PC-3 (cell line): ENCODE measurements at regions not wholly inside any gene's neighbourhood (a gene's known extent, or its start where the extent isn't known, plus 50 kb on each side); places are given as distances from the start of the nearest gene placed in this dataset.
"Not testable (repeated sequence)": the region's sequence is repeated elsewhere in the genome, so short reads cannot be mapped to it uniquely, and the experiment has no call there.

ENCODE experiments used
- ATAC-seq: fragments of 200-7000 bp; cut with Tn5 transposase; 2 replicates; pipeline ENCODE4 v1.9.1; 2020; ENCODE audit warnings: mild to moderate bottlenecking, moderate library complexity
- BruUV-seq: library from RNA; stranded (reverse); fragments of 400-500 nt; replicated peaks from 2 replicates; lab custom pipeline; 2021; lab: Mats Ljungman, UMichigan
- CTCF ChIA-PET: fragments of 300-600 bp; sonication (Branson Sonifier 250); formaldehyde crosslinking; loops from one replicate; lab custom pipeline; 2022; ENCODE audit warnings: antibody characterized with exemption; lab: Charles Lee
- POLR2A ChIA-PET: fragments of 300-600 bp; sonication (Branson Sonifier 250); formaldehyde crosslinking; loops from one replicate; lab custom pipeline; 2022; ENCODE audit warnings: antibody characterized with exemption; ENCODE audit not compliant: unreplicated experiment; lab: Charles Lee
- DNase-seq: peaks from one replicate; pipeline ENCODE4 v3.0.0-alpha.2; 2015
- H2AFZ ChIP-seq: fragments of 300-600 bp; sonication (generic); 2 replicates; pipeline ENCODE4 v1.6.0; 2016; ENCODE audit warnings: antibody characterized with exemption, low read length
- H3F3A ChIP-seq: fragments of 300-600 bp; sonication (generic); one replicate; pipeline ENCODE4 v1.6.0; 2017; ENCODE audit warnings: antibody characterized with exemption, low read length, control low read depth, mild to moderate bottlenecking; ENCODE audit not compliant: unreplicated experiment
- H3K27ac ChIP-seq: fragments of 300-600 bp; sonication (generic); 2 replicates; pipeline ENCODE4 v1.5.1; 2016; ENCODE audit warnings: mild to moderate bottlenecking, low read length
- H3K27me3 ChIP-seq: fragments of 300-600 bp; sonication (generic); 2 replicates; pipeline ENCODE4 v1.6.1; 2016; ENCODE audit warnings: low read length, mixed read lengths
- H3K36me3 ChIP-seq: fragments of 300-600 bp; sonication (generic); 2 replicates; pipeline ENCODE4 v1.6.1; 2016; ENCODE audit warnings: low read depth, mixed run types, low read length, mixed read lengths
- H3K4me1 ChIP-seq: fragments of 300-600 bp; sonication (generic); 2 replicates; pipeline ENCODE4 v1.5.1; 2016; ENCODE audit warnings: low read length; ENCODE audit not compliant: insufficient read depth
- H3K4me2 ChIP-seq: fragments of 300-600 bp; sonication (generic); 2 replicates; pipeline ENCODE4 v1.6.0; 2016; ENCODE audit warnings: low read length
- H3K4me3 ChIP-seq: fragments of 300-600 bp; sonication (generic); 2 replicates; pipeline ENCODE4 v1.5.1; 2016; ENCODE audit warnings: mild to moderate bottlenecking, low read length, mixed read lengths
- H3K79me2 ChIP-seq: fragments of 300-600 bp; sonication (generic); 2 replicates; pipeline ENCODE4 v1.6.1; 2017; ENCODE audit warnings: low read length, mixed read lengths
- H3K9ac ChIP-seq: fragments of 300-600 bp; sonication (generic); 2 replicates; pipeline ENCODE4 v1.6.0; 2016; ENCODE audit warnings: mild to moderate bottlenecking, low read length
- H3K9me2 ChIP-seq: fragments of 300-600 bp; sonication (generic); replicated peaks from 2 replicates; pipeline ENCODE4 v1.6.1; 2016; ENCODE audit warnings: mixed run types, low read length, mixed read lengths
- H3K9me3 ChIP-seq: fragments of 300-600 bp; sonication (generic); 2 replicates; pipeline ENCODE4 v1.6.1; 2016; ENCODE audit warnings: low read length, mixed read lengths
- H4K20me1 ChIP-seq: fragments of 300-600 bp; sonication (generic); 2 replicates; pipeline ENCODE4 v1.6.1; 2016; ENCODE audit warnings: low read length, mixed read lengths
- EZH2 ChIP-seq: fragments of 300-600 bp; sonication (generic); IDR thresholded peaks from one replicate; pipeline ENCODE4 v1.6.1; 2017; ENCODE audit warnings: antibody characterized with exemption, mild to moderate bottlenecking, low read length; ENCODE audit not compliant: unreplicated experiment
- EZH2phosphoT487 ChIP-seq: fragments of 300-600 bp; sonication (generic); IDR thresholded peaks from 2 replicates; pipeline ENCODE4 v1.6.1; 2018; ENCODE audit warnings: mild to moderate bottlenecking, antibody characterized with exemption, low read length, borderline replicate concordance
- intact Hi-C: fragments of 100-400 bp; cut with micrococcal nuclease; formaldehyde crosslinking; loops from 2 replicates; pipeline ENCODE4 v1.9.0; 2023
- TF ChIP-seq, protein P1 (sequence below): fragments of 300-600 bp; sonication (generic); conservative IDR thresholded peaks from 2 replicates; pipeline ENCODE4 v1.5.1; 2017; ENCODE audit warnings: antibody characterized with exemption, low read depth, mild to moderate bottlenecking, low read length

DNA sequence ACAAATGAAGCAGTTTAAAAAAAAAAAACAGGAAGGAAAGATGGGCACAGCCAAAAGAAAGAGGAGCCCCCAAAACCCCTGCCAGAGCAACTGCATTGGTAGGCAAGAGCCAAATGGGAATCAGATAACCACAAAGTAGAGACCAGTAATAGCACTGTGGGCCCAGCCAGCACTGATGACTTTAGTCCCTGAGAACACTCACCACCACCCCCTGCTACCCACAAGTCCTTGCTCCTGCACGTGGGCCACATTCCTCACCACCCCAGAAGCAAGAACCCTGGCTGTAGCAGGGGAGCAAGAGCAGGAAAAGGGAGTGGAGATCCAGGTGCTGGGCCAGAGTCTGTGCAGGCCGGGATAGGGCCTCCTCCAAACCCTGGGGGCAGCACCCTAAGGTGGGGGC lies 86.1 kb downstream of the RRAGC start:
- H3K9ac ChIP-seq: no peak overlapping the region
- CTCF ChIA-PET: no interaction called here
- no peak overlapping the region for H2AFZ ChIP-seq
- no TSS peak for BruUV-seq
- TF ChIP-seq, protein P1, sequence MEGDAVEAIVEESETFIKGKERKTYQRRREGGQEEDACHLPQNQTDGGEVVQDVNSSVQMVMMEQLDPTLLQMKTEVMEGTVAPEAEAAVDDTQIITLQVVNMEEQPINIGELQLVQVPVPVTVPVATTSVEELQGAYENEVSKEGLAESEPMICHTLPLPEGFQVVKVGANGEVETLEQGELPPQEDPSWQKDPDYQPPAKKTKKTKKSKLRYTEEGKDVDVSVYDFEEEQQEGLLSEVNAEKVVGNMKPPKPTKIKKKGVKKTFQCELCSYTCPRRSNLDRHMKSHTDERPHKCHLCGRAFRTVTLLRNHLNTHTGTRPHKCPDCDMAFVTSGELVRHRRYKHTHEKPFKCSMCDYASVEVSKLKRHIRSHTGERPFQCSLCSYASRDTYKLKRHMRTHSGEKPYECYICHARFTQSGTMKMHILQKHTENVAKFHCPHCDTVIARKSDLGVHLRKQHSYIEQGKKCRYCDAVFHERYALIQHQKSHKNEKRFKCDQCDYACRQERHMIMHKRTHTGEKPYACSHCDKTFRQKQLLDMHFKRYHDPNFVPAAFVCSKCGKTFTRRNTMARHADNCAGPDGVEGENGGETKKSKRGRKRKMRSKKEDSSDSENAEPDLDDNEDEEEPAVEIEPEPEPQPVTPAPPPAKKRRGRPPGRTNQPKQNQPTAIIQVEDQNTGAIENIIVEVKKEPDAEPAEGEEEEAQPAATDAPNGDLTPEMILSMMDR: no peak
- no peak for TF ChIP-seq EZH2phosphoT487
- no peak for TF ChIP-seq EZH2
- H3K9me3 ChIP-seq: no peaks in the 10 kb centered on the region
- no peaks in the 10 kb centered on the region for H3K36me3 ChIP-seq
- POLR2A ChIA-PET: no interaction called here
- H3K4me3 ChIP-seq: no peak overlapping the region
- H3K79me2 ChIP-seq: no peaks in the 10 kb centered on the region
- H4K20me1 ChIP-seq: no peaks in the 10 kb centered on the region
- no peak overlapping the region for H3K4me2 ChIP-seq
- ATAC-seq (no peak), DNase-seq (no peak)
- intact Hi-C loops: no loop called here
- peaks cover 55% of the 10 kb centered on the region for H3K27me3 ChIP-seq
- H3K9me2 ChIP-seq: no peaks in the 10 kb centered on the region
- H3K4me1 ChIP-seq: no peaks in the 10 kb centered on the region
- no peak overlapping the region for H3K27ac ChIP-seq
- no peaks in the 10 kb centered on the region for H3F3A ChIP-seq

DNA sequence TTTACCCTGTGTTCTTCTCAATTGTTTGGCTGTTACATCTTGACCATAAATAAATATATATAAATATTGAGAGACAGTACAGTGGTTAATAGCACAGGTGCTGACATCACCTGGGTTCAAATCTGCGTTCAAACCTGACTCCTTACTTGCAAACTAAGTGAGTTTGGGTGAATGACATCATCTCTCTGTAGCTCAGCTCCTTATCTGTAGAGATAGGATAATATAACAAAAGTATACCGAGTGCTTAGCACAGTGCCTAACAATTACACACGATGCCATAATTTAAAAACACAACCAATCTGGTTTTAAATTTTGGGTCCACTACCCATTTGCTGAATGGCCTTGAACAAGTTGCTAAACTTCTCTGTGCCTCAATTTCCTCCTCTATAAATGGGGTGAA lies 86.6 kb downstream of the RRAGC start:
- intact Hi-C loops: no loop called here
- ChIA-PET POLR2A (no interaction called here), CTCF (no interaction called here)
- ATAC-seq (no peak), DNase-seq (no peak)
- no peaks in the 10 kb centered on the region for H3K36me3 ChIP-seq
- H3K9me3 ChIP-seq: no peaks in the 10 kb centered on the region
- H3K4me3 ChIP-seq: no peak overlapping the region
- no peak overlapping the region for H2AFZ ChIP-seq
- H3K27me3 ChIP-seq: peaks cover 52% of the 10 kb centered on the region
- H3F3A ChIP-seq: no peaks in the 10 kb centered on the region
- no TSS peak for BruUV-seq
- no peak overlapping the region for H3K9ac ChIP-seq
- TF ChIP-seq, protein P1: no peak
- TF ChIP-seq EZH2 (no peak), EZH2phosphoT487 (no peak)
- no peaks in the 10 kb centered on the region for H3K9me2 ChIP-seq
- no peak overlapping the region for H3K27ac ChIP-seq
- no peak overlapping the region for H3K4me2 ChIP-seq
- no peaks in the 10 kb centered on the region for H4K20me1 ChIP-seq
- H3K79me2 ChIP-seq: no peaks in the 10 kb centered on the region
- H3K4me1 ChIP-seq: no peaks in the 10 kb centered on the region

DNA sequence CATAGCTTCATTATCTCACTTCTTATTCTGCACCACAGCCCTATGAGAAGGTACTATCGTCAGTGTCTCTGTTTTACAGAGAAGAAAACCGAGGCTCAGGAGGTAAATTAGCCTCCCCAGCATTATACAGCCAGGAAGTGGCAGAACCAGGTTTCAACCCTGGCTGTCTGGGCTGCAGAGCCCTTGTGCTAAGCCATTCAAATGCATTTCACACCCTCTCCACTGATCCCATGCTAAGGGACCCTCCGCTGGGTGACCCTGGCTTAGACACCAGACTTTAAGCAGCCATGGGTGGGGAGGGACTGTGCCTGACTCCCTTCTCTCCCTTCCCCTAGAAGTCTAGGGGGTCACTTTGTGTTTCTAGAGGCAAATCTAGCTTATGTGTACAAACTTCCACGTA lies 87.5 kb downstream of the RRAGC start:
- H3F3A ChIP-seq: no peaks in the 10 kb centered on the region
- no peak overlapping the region for H3K9ac ChIP-seq
- no peaks in the 10 kb centered on the region for H3K79me2 ChIP-seq
- CTCF ChIA-PET: no interaction called here
- no peak overlapping the region for H3K27ac ChIP-seq
- H3K4me3 ChIP-seq: no peak overlapping the region
- intact Hi-C loops: no loop called here
- no peak overlapping the region for H3K4me2 ChIP-seq
- ATAC-seq (no peak), DNase-seq (no peak)
- H2AFZ ChIP-seq: no peak overlapping the region
- no peaks in the 10 kb centered on the region for H3K9me3 ChIP-seq
- no TSS peak for BruUV-seq
- H3K4me1 ChIP-seq: no peaks in the 10 kb centered on the region
- POLR2A ChIA-PET: no interaction called here
- TF ChIP-seq EZH2: no peak
- no peak for TF ChIP-seq EZH2phosphoT487
- TF ChIP-seq, protein P1: no peak
- H3K27me3 ChIP-seq: peaks cover 55% of the 10 kb centered on the region
- H4K20me1 ChIP-seq: no peaks in the 10 kb centered on the region
- H3K9me2 ChIP-seq: no peaks in the 10 kb centered on the region
- no peaks in the 10 kb centered on the region for H3K36me3 ChIP-seq

DNA sequence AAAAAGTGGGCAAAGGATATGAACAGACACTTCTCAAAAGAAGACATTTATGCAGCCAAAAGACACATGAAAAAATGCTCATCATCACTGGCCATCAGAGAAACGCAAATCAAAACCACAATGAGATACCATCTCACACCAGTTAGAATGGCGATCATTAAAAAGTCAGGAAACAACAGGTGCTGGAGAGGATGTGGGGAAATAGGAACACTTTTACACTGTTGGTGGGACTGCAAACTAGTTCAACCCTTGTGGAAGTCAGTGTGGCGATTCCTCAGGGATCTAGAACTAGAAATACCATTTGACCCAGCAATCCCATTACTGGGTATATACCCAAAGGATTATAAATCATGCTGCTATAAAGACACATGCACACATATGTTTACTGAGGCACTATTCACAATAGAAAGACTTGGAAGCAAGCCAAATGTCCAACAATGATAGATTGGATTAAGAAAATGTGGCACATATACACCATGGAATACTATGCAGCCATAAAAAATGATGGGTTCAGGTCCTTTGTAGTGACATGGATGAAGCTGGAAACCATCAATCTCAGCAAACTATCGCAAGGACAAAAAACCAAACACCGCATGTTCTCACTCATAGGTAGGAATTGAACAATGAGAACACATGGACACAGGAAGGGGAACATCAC lies 88.9 kb downstream of the RRAGC start:
- H3K36me3 ChIP-seq, H3K9me3 ChIP-seq, H3K79me2 ChIP-seq, H2AFZ ChIP-seq, H4K20me1 ChIP-seq, CTCF ChIA-PET, H3K9me2 ChIP-seq, H3K4me3 ChIP-seq, H3K27ac ChIP-seq, ATAC-seq, H3K9ac ChIP-seq, H3K4me1 ChIP-seq, DNase-seq, H3K4me2 ChIP-seq, H3F3A ChIP-seq, POLR2A ChIA-PET, intact Hi-C loops, BruUV-seq: not testable (repeated sequence)
- H3K27me3 ChIP-seq: peaks cover 63% of the 10 kb centered on the region
